ENCODE measurements at regions not wholly inside any gene's neighbourhood (a gene's known extent, or its start where the extent isn't known, plus 50 kb on each side); places are given as distances from the start of the nearest gene placed in this dataset.

- no peak for TF ChIP-seq CTCF (IDR thresholded peaks at IDR 0.05)
These were observed 494.6 kb upstream of the LRRC4C start for GRCh38 chr11:41954034-41954433.

- TF ChIP-seq CTCF (IDR thresholded peaks at IDR 0.05), result no peak
These were observed 495.6 kb upstream of the LRRC4C start for GRCh38 chr11:41955066-41955465.

GRCh38 chr11:41955635-41956400 lies 496.4 kb upstream of the LRRC4C start:
- no peak for TF ChIP-seq CTCF (IDR thresholded peaks at IDR 0.05)

- TF ChIP-seq CTCF (IDR thresholded peaks at IDR 0.05), result no peak
These were observed 504.0 kb upstream of the LRRC4C start for GRCh38 chr11:41963406-41963805.

GRCh38 chr11:41970681-41971080 lies 511.2 kb upstream of the LRRC4C start:
- TF ChIP-seq CTCF (IDR thresholded peaks at IDR 0.05), result no peak

GRCh38 chr11:41971592-41971991 lies 512.1 kb upstream of the LRRC4C start:
- no peak for TF ChIP-seq CTCF (IDR thresholded peaks at IDR 0.05)

- no peak for TF ChIP-seq CTCF (IDR thresholded peaks at IDR 0.05)
These were observed 519.5 kb upstream of the LRRC4C start for GRCh38 chr11:41978945-41979344.

- TF ChIP-seq CTCF (IDR thresholded peaks at IDR 0.05), result no peak
These were observed 521.3 kb upstream of the LRRC4C start for GRCh38 chr11:41980741-41981140.

Data from LNCAP (cell line).